IMR-90 (cell line): ENCODE measurements at regions not wholly inside any gene's neighbourhood (a gene's known extent, or its start where the extent isn't known, plus 50 kb on each side); places are given as distances from the start of the nearest gene placed in this dataset.

ENCODE experiments used
- ATAC-seq: fragments of 200-7000 bp; cut with Tn5 transposase; 2 replicates; pipeline ENCODE4 v1.9.1; 2020; ENCODE audit warnings: low read depth, mild to moderate bottlenecking, moderate library complexity
- BruUV-seq: library from RNA; stranded (reverse); fragments of 400-500 nt; replicated peaks from 2 replicates; lab custom pipeline; 2021; lab: Mats Ljungman, UMichigan
- CTCF ChIA-PET: fragments of 300-600 bp; formaldehyde crosslinking; extraction: SDS; loops from one replicate; lab custom pipeline; 2021; ENCODE audit warnings: antibody characterized with exemption; lab: Yijun Ruan, JAX
- POLR2A ChIA-PET: fragments of 300-600 bp; sonication (Branson Sonifier 250); formaldehyde crosslinking; loops from one replicate; lab custom pipeline; 2022; ENCODE audit warnings: antibody characterized with exemption; ENCODE audit not compliant: unreplicated experiment; lab: Charles Lee
- DNase-seq: peaks from one replicate; pipeline ENCODE4 v3.0.0; 2013
- H2AFZ ChIP-seq: replicated peaks from 2 replicates; pipeline ENCODE3; 2013; ENCODE audit warnings: low read length, mild to moderate bottlenecking; ENCODE audit not compliant: poor library complexity
- H2AK5ac ChIP-seq: 2 replicates; pipeline ENCODE4 v1.6.1; 2013; ENCODE audit warnings: low read depth, low read length, inconsistent platforms
- H2AK9ac ChIP-seq: replicated peaks from 2 replicates; pipeline ENCODE3; 2013; ENCODE audit warnings: mild to moderate bottlenecking, low read depth, low read length, moderate library complexity; ENCODE audit not compliant: poor library complexity
- H2BK120ac ChIP-seq: 2 replicates; pipeline ENCODE4 v1.6.1; 2013; ENCODE audit warnings: low read depth, low read length, inconsistent platforms
- H2BK15ac ChIP-seq: 3 replicates; pipeline ENCODE4 v1.6.1; 2013; ENCODE audit warnings: low read depth, low read length, inconsistent platforms
- H2BK20ac ChIP-seq: 2 replicates; pipeline ENCODE4 v1.6.1; 2013; ENCODE audit warnings: low read depth, mild to moderate bottlenecking, inconsistent platforms, low read length, moderate library complexity
- H2BK5ac ChIP-seq: 2 replicates; pipeline ENCODE4 v1.6.1; 2013; ENCODE audit warnings: mild to moderate bottlenecking, low read depth, low read length, inconsistent platforms; ENCODE audit not compliant: poor library complexity, severe bottlenecking
- H3K14ac ChIP-seq: replicated peaks from 2 replicates; pipeline ENCODE4 v1.6.1; 2013; ENCODE audit warnings: low read depth, low read length, inconsistent platforms
- H3K18ac ChIP-seq: 2 replicates; pipeline ENCODE4 v1.6.1; 2013; ENCODE audit warnings: low read depth, low read length, control low read depth
- H3K23ac ChIP-seq: 2 replicates; pipeline ENCODE4 v1.6.1; 2013; ENCODE audit warnings: low read depth, low read length, inconsistent platforms
- H3K27ac ChIP-seq: 2 replicates; pipeline ENCODE4 v1.5.1; 2013; ENCODE audit warnings: mild to moderate bottlenecking, control low read depth, low read length; ENCODE audit not compliant: insufficient read depth
- H3K27me3 ChIP-seq: 2 replicates; pipeline ENCODE4 v1.6.1; 2013; ENCODE audit warnings: low read length; ENCODE audit not compliant: control insufficient read depth, insufficient read depth
- H3K36me3 ChIP-seq: 2 replicates; pipeline ENCODE4 v1.6.1; 2013; ENCODE audit warnings: low read length, mixed read lengths; ENCODE audit not compliant: control insufficient read depth, insufficient read depth
- H3K4ac ChIP-seq: 2 replicates; pipeline ENCODE4 v1.6.1; 2013; ENCODE audit warnings: low read depth, low read length, inconsistent platforms
- H3K4me1 ChIP-seq: 2 replicates; pipeline ENCODE4 v1.6.1; 2013; ENCODE audit warnings: low read length, mixed read lengths; ENCODE audit not compliant: control insufficient read depth, insufficient read depth
- H3K4me2 ChIP-seq: 2 replicates; pipeline ENCODE4 v1.6.1; 2013; ENCODE audit warnings: low read depth, mild to moderate bottlenecking, control low read depth, low read length, moderate library complexity
- H3K4me3 ChIP-seq: 2 replicates; pipeline ENCODE4 v1.5.1; 2013; ENCODE audit warnings: low read depth, mild to moderate bottlenecking, control low read depth, low read length, moderate library complexity; ENCODE audit not compliant: insufficient read depth
- H3K56ac ChIP-seq: 2 replicates; pipeline ENCODE4 v1.6.1; 2013; ENCODE audit warnings: low read length, inconsistent platforms; ENCODE audit not compliant: insufficient read depth; ENCODE audit errors: extremely low read depth
- H3K79me1 ChIP-seq, 2 experiments: 2 replicates each; pipeline ENCODE4 v1.6.1; 2013; ENCODE audit warnings: low read length in 2 of 2, inconsistent platforms in 1 of 2, low read depth in 1 of 2
- H3K9ac ChIP-seq: 2 replicates; pipeline ENCODE4 v1.6.1; 2013; ENCODE audit warnings: low read depth, low read length, control low read depth
- H3K9me1 ChIP-seq: 2 replicates; pipeline ENCODE4 v1.6.1; 2013; ENCODE audit warnings: low read length, inconsistent platforms; ENCODE audit not compliant: insufficient read depth
- H3K9me3 ChIP-seq: 2 replicates; pipeline ENCODE4 v1.6.1; 2013; ENCODE audit warnings: low read length; ENCODE audit not compliant: control insufficient read depth, insufficient read depth
- H4K20me1 ChIP-seq: 2 replicates; pipeline ENCODE4 v1.6.1; 2013; ENCODE audit warnings: low read length, inconsistent platforms; ENCODE audit not compliant: insufficient read depth
- H4K5ac ChIP-seq: 2 replicates; pipeline ENCODE4 v1.6.1; 2013; ENCODE audit warnings: mild to moderate bottlenecking, low read depth, low read length, control low read depth
- H4K8ac ChIP-seq, 2 experiments: 2 replicates each; pipeline ENCODE4 v1.6.1; 2013; ENCODE audit warnings: low read depth in 2 of 2, low read length in 2 of 2, control low read depth in 1 of 2, inconsistent platforms in 1 of 2
- H4K91ac ChIP-seq: 2 replicates; pipeline ENCODE4 v1.6.1; 2013; ENCODE audit warnings: low read depth, low read length, inconsistent platforms; ENCODE audit not compliant: insufficient read depth
- CEBPB ChIP-seq: IDR thresholded peaks from 2 replicates; pipeline ENCODE4 v1.6.1; 2012; ENCODE audit warnings: low read depth, low read length, improper control_type of control experiment
- CHD1 ChIP-seq: IDR thresholded peaks from 2 replicates; pipeline ENCODE4 v1.6.1; 2012; ENCODE audit warnings: low read depth, low read length, improper control_type of control experiment
- FOS ChIP-seq: fragments of 150-350 bp; IDR thresholded peaks from 2 replicates; pipeline ENCODE4 v1.6.1; 2016; ENCODE audit warnings: low read depth, low read length
- MAZ ChIP-seq: IDR thresholded peaks from 2 replicates; pipeline ENCODE4 v1.6.1; 2012; ENCODE audit warnings: low read depth, mild to moderate bottlenecking, low read length, improper control_type of control experiment, moderate library complexity, borderline replicate concordance
- MXI1 ChIP-seq: IDR thresholded peaks from 2 replicates; pipeline ENCODE4 v1.6.1; 2012; ENCODE audit warnings: low read depth, mild to moderate bottlenecking, low read length, moderate library complexity, borderline replicate concordance
- NFE2L2 ChIP-seq: fragments of 150-350 bp; IDR thresholded peaks from 2 replicates; pipeline ENCODE4 v1.6.1; 2016; ENCODE audit warnings: low read depth, mild to moderate bottlenecking, low read length
- POLR2A ChIP-seq: IDR thresholded peaks from 2 replicates; pipeline ENCODE4 v1.6.1; 2012; ENCODE audit warnings: mild to moderate bottlenecking, low read depth, low read length
- RAD21 ChIP-seq: IDR thresholded peaks from 2 replicates; pipeline ENCODE4 v1.6.1; 2012; ENCODE audit warnings: low read length, improper control_type of control experiment
- RCOR1 ChIP-seq: IDR thresholded peaks from 2 replicates; pipeline ENCODE4 v1.6.1; 2012; ENCODE audit warnings: mild to moderate bottlenecking, low read length, improper control_type of control experiment; ENCODE audit not compliant: insufficient replicate concordance
- RFX5 ChIP-seq: IDR thresholded peaks from 2 replicates; pipeline ENCODE4 v1.8.0; 2012; ENCODE audit warnings: low read depth, mild to moderate bottlenecking, low read length, moderate library complexity
- WGBS, 2 experiments: methylation state at CpG; one replicate each; pipeline versions ENCODE4 v1.1.5 to v1.1.7; 2013; ENCODE audit warnings: missing lambda C conversion rate in 2 of 2; ENCODE audit not compliant: insufficient read length in 1 of 2; ENCODE audit errors: extremely low coverage in 2 of 2; 5-methylcytosine and 5-hydroxymethylcytosine counted together
- dilution Hi-C: fragments of 300-500 bp; cut with HindIII; formaldehyde crosslinking; loops from one replicate; pipeline ENCODE4 v1.14.3; 2018; ENCODE audit warnings: low sequenced_read_pairs; ENCODE audit not compliant: unreplicated experiment
- in situ Hi-C: fragments of 300-500 bp; cut with MboI; formaldehyde crosslinking; loops from 3 replicates; pipeline ENCODE4 v1.14.3; 2019; ENCODE audit warnings: low sequenced_read_pairs, inconsistent platforms, mixed read lengths
- intact Hi-C: fragments of 100-400 bp; cut with micrococcal nuclease; formaldehyde crosslinking; loops from 2 replicates; pipeline ENCODE4 v1.10.0; 2022
- TF ChIP-seq, protein P1 (sequence below): fragments of 150-350 bp; IDR thresholded peaks from 2 replicates; pipeline ENCODE4 v1.6.1; 2017; ENCODE audit warnings: mild to moderate bottlenecking, antibody characterized with exemption, low read length, low read depth

DNA sequence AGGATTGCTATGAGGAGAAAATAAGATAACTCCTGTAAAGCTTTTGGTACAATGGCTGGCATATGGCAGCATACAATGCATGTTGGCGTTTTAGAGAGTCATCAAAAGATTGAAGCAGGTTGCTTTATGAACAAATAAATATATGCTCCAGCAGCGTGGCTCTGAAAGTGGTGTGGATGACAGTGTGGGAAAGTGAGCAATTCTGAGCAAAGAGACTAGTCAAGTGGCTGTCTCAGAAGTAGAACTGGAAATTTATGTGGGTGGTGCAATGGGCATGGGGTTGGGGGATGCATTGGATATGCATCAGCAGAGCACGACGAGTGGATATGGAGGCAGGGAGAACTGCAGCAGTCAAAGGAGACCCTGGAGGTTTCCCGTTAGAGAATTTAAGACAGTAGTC is 66.2 kb upstream of the PHACTR2 start:
- ATAC-seq (no peak), DNase-seq (no peak)
- Histone ChIP-seq H2AK5ac (no peak overlapping the region), H3K27ac (no peak overlapping the region), H3K9me3 (no peaks in the 10 kb centered on the region), H2BK20ac (no peak overlapping the region), H4K5ac (no peak overlapping the region), H3K9ac (no peak overlapping the region), H3K79me1 (peaks cover 8 to 10% of the 10 kb centered on the region in 2 experiments; a peak in 2 of 4 replicates), H3K27me3 (no peaks in the 10 kb centered on the region), H3K4me1 (peaks cover 3% of the 10 kb centered on the region; the same call in 1 of the 2 replicates), H4K91ac (no peak overlapping the region), H3K18ac (no peak overlapping the region), H2AK9ac (no peak overlapping the region), H3K14ac (no peak overlapping the region), H3K4ac (no peak overlapping the region), H2BK5ac (no peak overlapping the region), H2AFZ (no peak overlapping the region), H2BK120ac (no peak overlapping the region), H2BK15ac (no peak overlapping the region), H3K9me1 (no peaks in the 10 kb centered on the region; the same call in 1 of the 2 replicates), H3K23ac (no peak overlapping the region), H3K4me3 (no peak overlapping the region), H3K4me2 (no peak overlapping the region), H4K20me1 (no peaks in the 10 kb centered on the region), H3K56ac (no peak overlapping the region), H3K36me3 (no peaks in the 10 kb centered on the region), H4K8ac (no peak overlapping the region)
- intact Hi-C loops: no loop called here
- no TSS peak for BruUV-seq
- ChIA-PET POLR2A (no interaction called here), CTCF (interaction anchor here (0.7 kb wide), 1 partner anchor 36 kb away, joined by 3 read pairs; no protein-coding TSS in a partner anchor)
- in situ Hi-C loops: no loop called here
- 97% methylated on average over 4 of the region's 5 CpGs; no CpG with 5 or more reads in 1 of the 2 experiments for WGBS, 2 experiments
- dilution Hi-C loops: no loop called here
- TF ChIP-seq MAZ (no peak), CEBPB (no peak), MXI1 (no peak), CHD1 (no peak), RAD21 (no peak), RFX5 (no peak), POLR2A (no peak), NFE2L2 (no peak), FOS (no peak), RCOR1 (no peak)
- TF ChIP-seq, protein P1, sequence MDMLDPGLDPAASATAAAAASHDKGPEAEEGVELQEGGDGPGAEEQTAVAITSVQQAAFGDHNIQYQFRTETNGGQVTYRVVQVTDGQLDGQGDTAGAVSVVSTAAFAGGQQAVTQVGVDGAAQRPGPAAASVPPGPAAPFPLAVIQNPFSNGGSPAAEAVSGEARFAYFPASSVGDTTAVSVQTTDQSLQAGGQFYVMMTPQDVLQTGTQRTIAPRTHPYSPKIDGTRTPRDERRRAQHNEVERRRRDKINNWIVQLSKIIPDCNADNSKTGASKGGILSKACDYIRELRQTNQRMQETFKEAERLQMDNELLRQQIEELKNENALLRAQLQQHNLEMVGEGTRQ: no peak
